ENCODE measurements at regions not wholly inside any gene's neighbourhood (a gene's known extent, or its start where the extent isn't known, plus 50 kb on each side); places are given as distances from the start of the nearest gene placed in this dataset.

GRCh38 chr2:65850695-65851094, 418.3 kb upstream of the SPRED2 start:
- no peak for DNase-seq (ENCODE audit: low read depth)
- TF ChIP-seq, protein P1, sequence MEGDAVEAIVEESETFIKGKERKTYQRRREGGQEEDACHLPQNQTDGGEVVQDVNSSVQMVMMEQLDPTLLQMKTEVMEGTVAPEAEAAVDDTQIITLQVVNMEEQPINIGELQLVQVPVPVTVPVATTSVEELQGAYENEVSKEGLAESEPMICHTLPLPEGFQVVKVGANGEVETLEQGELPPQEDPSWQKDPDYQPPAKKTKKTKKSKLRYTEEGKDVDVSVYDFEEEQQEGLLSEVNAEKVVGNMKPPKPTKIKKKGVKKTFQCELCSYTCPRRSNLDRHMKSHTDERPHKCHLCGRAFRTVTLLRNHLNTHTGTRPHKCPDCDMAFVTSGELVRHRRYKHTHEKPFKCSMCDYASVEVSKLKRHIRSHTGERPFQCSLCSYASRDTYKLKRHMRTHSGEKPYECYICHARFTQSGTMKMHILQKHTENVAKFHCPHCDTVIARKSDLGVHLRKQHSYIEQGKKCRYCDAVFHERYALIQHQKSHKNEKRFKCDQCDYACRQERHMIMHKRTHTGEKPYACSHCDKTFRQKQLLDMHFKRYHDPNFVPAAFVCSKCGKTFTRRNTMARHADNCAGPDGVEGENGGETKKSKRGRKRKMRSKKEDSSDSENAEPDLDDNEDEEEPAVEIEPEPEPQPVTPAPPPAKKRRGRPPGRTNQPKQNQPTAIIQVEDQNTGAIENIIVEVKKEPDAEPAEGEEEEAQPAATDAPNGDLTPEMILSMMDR (IDR thresholded peaks at IDR 0.05; ENCODE audit: control insufficient read depth, extremely low read depth, insufficient read depth) = no peak
- no peak overlapping the region for H3K4me3 ChIP-seq (ENCODE audit: low read depth, low read length)

GRCh38 chr2:65846989-65847678, 414.7 kb upstream of the SPRED2 start:
- no peak for DNase-seq (ENCODE audit: low read depth)
- TF ChIP-seq, protein P1 (IDR thresholded peaks at IDR 0.05; ENCODE audit: control insufficient read depth, extremely low read depth, insufficient read depth) = no peak
- no peak overlapping the region for H3K4me3 ChIP-seq (ENCODE audit: low read depth, low read length)

GRCh38 chr2:65845442-65846182, 413.2 kb upstream of the SPRED2 start:
- no peak overlapping the region for H3K4me3 ChIP-seq (ENCODE audit: low read depth, low read length)
- DNase-seq (ENCODE audit: low read depth) = no peak
- TF ChIP-seq, protein P1 (IDR thresholded peaks at IDR 0.05; ENCODE audit: control insufficient read depth, extremely low read depth, insufficient read depth) = no peak

GRCh38 chr2:65842104-65842503, 409.7 kb upstream of the SPRED2 start:
- TF ChIP-seq, protein P1 (IDR thresholded peaks at IDR 0.05; ENCODE audit: control insufficient read depth, extremely low read depth, insufficient read depth) = no peak
- DNase-seq (ENCODE audit: low read depth) = no peak
- H3K4me3 ChIP-seq (ENCODE audit: low read depth, low read length) = no peak overlapping the region

- DNase-seq (ENCODE audit: low read depth) = no peak
- TF ChIP-seq, protein P1 (IDR thresholded peaks at IDR 0.05; ENCODE audit: control insufficient read depth, extremely low read depth, insufficient read depth) = no peak
- H3K4me3 ChIP-seq (ENCODE audit: low read depth, low read length) = no peak overlapping the region
Measured at GRCh38 chr2:65835975-65836549, 403.7 kb upstream of the SPRED2 start.

DNA sequence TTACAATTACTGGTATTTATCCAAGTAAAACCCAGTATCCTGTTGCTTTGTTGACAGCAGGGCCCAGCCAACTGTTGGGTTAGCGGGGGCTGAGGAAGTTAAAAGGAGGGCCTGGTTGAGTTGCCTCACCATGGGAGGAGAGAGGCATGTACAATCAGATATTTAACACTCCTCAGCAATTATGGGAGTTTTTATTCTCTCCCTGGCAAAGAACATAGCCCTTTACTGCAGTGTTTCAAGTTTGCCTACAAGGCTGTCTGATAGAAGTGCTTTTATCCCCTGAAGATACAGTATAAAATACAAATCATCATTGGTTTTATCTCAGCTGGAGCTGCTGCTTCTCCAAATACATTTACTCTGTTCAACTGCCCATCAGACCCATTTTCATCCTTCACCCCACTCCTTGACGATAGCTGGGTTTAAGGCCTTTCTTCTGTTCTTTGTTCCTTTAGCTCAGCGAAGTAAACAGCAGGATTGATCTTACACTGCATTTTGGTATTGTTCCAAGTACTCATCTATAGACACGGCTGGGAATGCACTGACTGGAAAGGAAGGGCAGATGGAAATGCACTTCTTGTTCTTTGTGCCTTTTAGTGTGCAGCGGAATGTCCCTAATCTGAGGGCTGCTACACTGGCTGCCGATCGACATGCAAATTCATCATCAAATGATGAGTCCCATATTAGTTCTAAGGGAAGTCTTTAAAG, 402.5 kb upstream of the SPRED2 start:
- no peak overlapping the region for H3K4me3 ChIP-seq (ENCODE audit: low read depth, low read length)
- TF ChIP-seq, protein P1 (IDR thresholded peaks at IDR 0.05; ENCODE audit: control insufficient read depth, extremely low read depth, insufficient read depth) = no peak
- DNase-seq (ENCODE audit: low read depth) = no peak

All from LNCaP clone FGC (cell line).